MM.1S (cell line): ENCODE measurements at regions not wholly inside any gene's neighbourhood (a gene's known extent, or its start where the extent isn't known, plus 50 kb on each side); places are given as distances from the start of the nearest gene placed in this dataset.

Experiments
- DNase-seq: peaks from one replicate; pipeline ENCODE4 v3.0.0-alpha.2; 2015
- H2AFZ ChIP-seq: fragments of 300-600 bp; sonication (generic); 2 replicates; pipeline ENCODE4 v1.6.0; 2016; ENCODE audit warnings: antibody characterized with exemption, low read length
- H3F3A ChIP-seq: fragments of 300-600 bp; sonication (generic); 2 replicates; pipeline ENCODE4 v1.6.1; 2016; ENCODE audit warnings: mild to moderate bottlenecking, antibody characterized with exemption, low read length, moderate library complexity, mixed read lengths; ENCODE audit not compliant: insufficient read depth
- H3K27ac ChIP-seq: fragments of 300-600 bp; sonication (generic); 2 replicates; pipeline ENCODE4 v1.5.1; 2016; ENCODE audit warnings: mild to moderate bottlenecking, low read length
- H3K27me3 ChIP-seq: fragments of 300-600 bp; sonication (generic); replicated peaks from 2 replicates; pipeline ENCODE4 v1.6.0; 2016; ENCODE audit warnings: low read length; ENCODE audit not compliant: insufficient read depth
- H3K36me3 ChIP-seq: fragments of 300-600 bp; sonication (generic); replicated peaks from 2 replicates; pipeline ENCODE4 v1.6.1; 2016; ENCODE audit warnings: mild to moderate bottlenecking, low read length, mixed read lengths; ENCODE audit not compliant: insufficient read depth
- H3K4me1 ChIP-seq: fragments of 300-600 bp; sonication (generic); 2 replicates; pipeline ENCODE4 v1.6.1; 2016; ENCODE audit warnings: low read length, mixed read lengths
- H3K4me2 ChIP-seq: fragments of 300-600 bp; sonication (generic); 2 replicates; pipeline ENCODE4 v1.6.0; 2016; ENCODE audit warnings: low read depth, low read length
- H3K4me3 ChIP-seq: fragments of 300-600 bp; sonication (generic); 2 replicates; pipeline ENCODE4 v1.5.1; 2016; ENCODE audit warnings: low read length, mixed read lengths
- H3K79me2 ChIP-seq: fragments of 300-600 bp; sonication (generic); 2 replicates; pipeline ENCODE4 v1.6.1; 2016; ENCODE audit warnings: mixed run types, low read length, mixed read lengths
- H3K9ac ChIP-seq: fragments of 300-600 bp; sonication (generic); 2 replicates; pipeline ENCODE4 v1.6.1; 2016; ENCODE audit warnings: low read length, mixed read lengths
- H3K9me2 ChIP-seq: fragments of 300-600 bp; sonication (generic); replicated peaks from 2 replicates; pipeline ENCODE4 v1.6.1; 2016; ENCODE audit warnings: mild to moderate bottlenecking, low read length, mixed read lengths; ENCODE audit not compliant: insufficient read depth
- H3K9me3 ChIP-seq: fragments of 300-600 bp; sonication (generic); replicated peaks from 2 replicates; pipeline ENCODE4 v1.6.1; 2016; ENCODE audit warnings: mild to moderate bottlenecking, low read length, mixed read lengths; ENCODE audit not compliant: insufficient read depth
- H4K20me1 ChIP-seq: fragments of 300-600 bp; sonication (generic); 2 replicates; pipeline ENCODE4 v1.6.1; 2016; ENCODE audit warnings: mild to moderate bottlenecking, low read length, moderate library complexity, mixed read lengths; ENCODE audit not compliant: insufficient read depth
- EZH2 ChIP-seq: fragments of 300-600 bp; sonication (generic); optimal IDR thresholded peaks from 2 replicates; pipeline ENCODE3; 2017; ENCODE audit warnings: low read depth, mild to moderate bottlenecking, antibody characterized with exemption, low read length, mixed read lengths
- EZH2phosphoT487 ChIP-seq: fragments of 300-600 bp; sonication (generic); IDR thresholded peaks from 2 replicates; pipeline ENCODE4 v1.6.1; 2018; ENCODE audit warnings: antibody characterized with exemption, low read length
- TF ChIP-seq, protein P1 (sequence below): fragments of 300-600 bp; sonication (generic); IDR thresholded peaks from 2 replicates; pipeline ENCODE4 v1.5.1; 2016; ENCODE audit warnings: antibody characterized with exemption, low read length, mixed read lengths

DNA sequence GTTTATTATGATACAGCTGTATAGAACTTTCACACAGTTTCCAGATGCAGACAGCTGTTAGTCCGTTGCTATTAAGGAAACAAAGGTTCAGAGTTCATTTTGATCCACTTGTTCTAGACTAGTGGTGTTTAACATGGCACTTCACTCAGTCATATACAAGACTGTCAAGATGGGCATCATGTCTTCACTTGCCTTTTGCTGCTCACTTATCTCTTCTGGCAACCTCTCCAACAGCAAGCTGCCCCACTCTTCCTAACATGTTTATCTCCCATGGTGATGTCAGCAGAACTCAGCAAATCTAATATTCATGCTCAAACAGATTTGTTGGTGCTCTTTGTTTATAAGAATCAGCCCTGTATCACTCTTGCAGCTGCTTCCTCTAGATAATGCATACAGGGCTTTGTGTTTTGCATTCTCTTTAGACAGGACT lies 236.2 kb upstream of the HAND2 start:
- TF ChIP-seq EZH2phosphoT487, result no peak
- TF ChIP-seq EZH2, result no peak
- TF ChIP-seq, protein P1, sequence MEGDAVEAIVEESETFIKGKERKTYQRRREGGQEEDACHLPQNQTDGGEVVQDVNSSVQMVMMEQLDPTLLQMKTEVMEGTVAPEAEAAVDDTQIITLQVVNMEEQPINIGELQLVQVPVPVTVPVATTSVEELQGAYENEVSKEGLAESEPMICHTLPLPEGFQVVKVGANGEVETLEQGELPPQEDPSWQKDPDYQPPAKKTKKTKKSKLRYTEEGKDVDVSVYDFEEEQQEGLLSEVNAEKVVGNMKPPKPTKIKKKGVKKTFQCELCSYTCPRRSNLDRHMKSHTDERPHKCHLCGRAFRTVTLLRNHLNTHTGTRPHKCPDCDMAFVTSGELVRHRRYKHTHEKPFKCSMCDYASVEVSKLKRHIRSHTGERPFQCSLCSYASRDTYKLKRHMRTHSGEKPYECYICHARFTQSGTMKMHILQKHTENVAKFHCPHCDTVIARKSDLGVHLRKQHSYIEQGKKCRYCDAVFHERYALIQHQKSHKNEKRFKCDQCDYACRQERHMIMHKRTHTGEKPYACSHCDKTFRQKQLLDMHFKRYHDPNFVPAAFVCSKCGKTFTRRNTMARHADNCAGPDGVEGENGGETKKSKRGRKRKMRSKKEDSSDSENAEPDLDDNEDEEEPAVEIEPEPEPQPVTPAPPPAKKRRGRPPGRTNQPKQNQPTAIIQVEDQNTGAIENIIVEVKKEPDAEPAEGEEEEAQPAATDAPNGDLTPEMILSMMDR, result no peak
- H3K4me2 ChIP-seq, result no peak overlapping the region
- no peaks in the 10 kb centered on the region for H3F3A ChIP-seq
- DNase-seq, result no peak
- no peaks in the 10 kb centered on the region for H3K9me3 ChIP-seq
- no peak overlapping the region for H3K4me3 ChIP-seq
- H4K20me1 ChIP-seq, result no peaks in the 10 kb centered on the region
- no peak overlapping the region for H2AFZ ChIP-seq
- H3K27me3 ChIP-seq, result no peaks in the 10 kb centered on the region
- H3K27ac ChIP-seq, result no peak overlapping the region
- H3K4me1 ChIP-seq, result no peaks in the 10 kb centered on the region
- H3K9me2 ChIP-seq, result no peaks in the 10 kb centered on the region
- no peaks in the 10 kb centered on the region for H3K79me2 ChIP-seq
- no peak overlapping the region for H3K9ac ChIP-seq
- H3K36me3 ChIP-seq, result no peaks in the 10 kb centered on the region

DNA sequence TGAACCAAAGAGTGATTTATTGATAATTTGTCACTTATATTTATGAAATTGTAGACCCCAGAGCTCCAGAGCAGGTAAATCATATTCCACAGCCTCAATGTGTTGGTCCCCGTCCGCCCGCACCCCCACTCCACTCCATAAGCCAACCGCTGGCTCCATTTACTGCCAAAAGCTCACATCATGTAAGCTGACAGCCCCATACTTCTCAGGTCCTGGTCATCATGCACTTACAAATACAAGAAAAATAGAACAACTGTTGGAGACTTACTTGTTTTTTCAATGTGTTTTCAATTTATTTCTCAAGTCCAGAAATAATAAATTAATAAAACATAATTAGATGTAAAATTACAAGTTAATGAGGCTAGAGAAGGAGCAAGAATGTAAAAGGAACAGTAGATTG lies 235.7 kb upstream of the HAND2 start:
- H3K79me2 ChIP-seq, result no peaks in the 10 kb centered on the region
- DNase-seq, result no peak
- H3K36me3 ChIP-seq, result no peaks in the 10 kb centered on the region
- H3K27ac ChIP-seq, result no peak overlapping the region
- H4K20me1 ChIP-seq, result no peaks in the 10 kb centered on the region
- no peaks in the 10 kb centered on the region for H3K27me3 ChIP-seq
- H2AFZ ChIP-seq, result no peak overlapping the region
- TF ChIP-seq, protein P1, result no peak
- TF ChIP-seq EZH2phosphoT487 (no peak), EZH2 (no peak)
- H3F3A ChIP-seq, result no peaks in the 10 kb centered on the region
- no peaks in the 10 kb centered on the region for H3K4me1 ChIP-seq
- H3K9me3 ChIP-seq, result no peaks in the 10 kb centered on the region
- H3K4me2 ChIP-seq, result no peak overlapping the region
- no peak overlapping the region for H3K9ac ChIP-seq
- no peak overlapping the region for H3K4me3 ChIP-seq
- H3K9me2 ChIP-seq, result no peaks in the 10 kb centered on the region

DNA sequence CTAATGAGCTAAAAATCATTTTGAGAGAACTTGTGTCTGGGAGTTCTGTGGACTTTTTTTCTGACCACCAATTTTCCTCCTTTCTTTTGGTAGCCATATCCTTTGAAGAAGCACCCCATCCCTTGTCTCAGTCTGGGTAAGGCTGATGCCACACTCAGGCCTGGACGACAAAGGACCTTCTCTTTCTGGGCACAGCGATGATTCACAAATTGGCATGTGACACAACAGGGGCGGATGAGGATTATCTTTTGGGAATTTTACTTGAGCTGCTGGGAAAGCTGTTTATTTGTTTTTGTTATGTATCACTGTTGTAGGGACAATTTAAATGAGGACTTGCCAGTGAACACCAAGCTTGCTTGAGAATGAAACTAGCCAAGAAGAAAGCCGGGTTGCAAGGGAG lies 233.4 kb upstream of the HAND2 start:
- Histone ChIP-seq H3K4me2 (no peak overlapping the region), H4K20me1 (no peaks in the 10 kb centered on the region), H3K79me2 (no peaks in the 10 kb centered on the region), H3K9me3 (no peaks in the 10 kb centered on the region), H3K9ac (no peak overlapping the region), H3F3A (no peaks in the 10 kb centered on the region), H3K27me3 (no peaks in the 10 kb centered on the region), H2AFZ (no peak overlapping the region), H3K27ac (no peak overlapping the region), H3K4me1 (no peaks in the 10 kb centered on the region), H3K9me2 (no peaks in the 10 kb centered on the region), H3K36me3 (no peaks in the 10 kb centered on the region), H3K4me3 (no peak overlapping the region)
- TF ChIP-seq EZH2, result no peak
- TF ChIP-seq, protein P1, result no peak
- TF ChIP-seq EZH2phosphoT487, result no peak
- no peak for DNase-seq
